Glomerular visceral epithelial cell (primary cell): ENCODE measurements at regions not wholly inside any gene's neighbourhood (a gene's known extent, or its start where the extent isn't known, plus 50 kb on each side); places are given as distances from the start of the nearest gene placed in this dataset.
A peak's percentile ranks its signal among the peaks of the same experiment; 100 is the strongest.
"Not testable (repeated sequence)": the region's sequence is repeated elsewhere in the genome, so short reads cannot be mapped to it uniquely, and the experiment has no call there.

Source experiments
- DNase-seq: peaks from one replicate; pipeline ENCODE4 v3.0.0-alpha.2; 2016; ENCODE audit errors: extremely low spot score

GRCh38 chr4:177947607-177948006 is 505.4 kb upstream of the AGA start:
- DNase-seq, result no peak

GRCh38 chr4:177948853-177949252 is 506.6 kb upstream of the AGA start:
- DNase-seq, result no peak

GRCh38 chr4:177951026-177951425 is 508.8 kb upstream of the AGA start:
- DNase-seq, result no peak

GRCh38 chr4:177952723-177953122 is 510.5 kb upstream of the AGA start:
- DNase-seq, result no peak

GRCh38 chr4:177957596-177958360 is 515.5 kb upstream of the AGA start:
- DNase-seq, result no peak

GRCh38 chr4:177960566-177960965 is 518.3 kb upstream of the AGA start:
- no peak for DNase-seq

- no peak for DNase-seq
Measured at GRCh38 chr4:177961761-177962380, 519.6 kb upstream of the AGA start.

- peak; percentile 26 for DNase-seq
Measured at GRCh38 chr4:177964061-177964460, 521.8 kb upstream of the AGA start.

- DNase-seq, result peak; percentile 75
Measured at GRCh38 chr4:177964693-177965168, 522.5 kb upstream of the AGA start.

- DNase-seq, result no peak
Measured at GRCh38 chr4:177967328-177967727, 525.1 kb upstream of the AGA start.

GRCh38 chr4:177968817-177969442 is 526.7 kb upstream of the AGA start:
- DNase-seq, result no peak

- DNase-seq, result peak; percentile 58
Measured at GRCh38 chr4:177974461-177974860, 532.2 kb upstream of the AGA start.

- DNase-seq, result no peak
Measured at GRCh38 chr4:177975315-177975987, 533.2 kb upstream of the AGA start.

GRCh38 chr4:177986236-177986635 is 544.0 kb upstream of the AGA start:
- DNase-seq, result peak; percentile 15

- no peak for DNase-seq
Measured at GRCh38 chr4:177987896-177988295, 545.7 kb upstream of the AGA start.

- DNase-seq, result no peak
Measured at GRCh38 chr4:177989503-177990201, 547.4 kb upstream of the AGA start.

- no peak for DNase-seq
Measured at GRCh38 chr4:178003098-178003657, 560.9 kb upstream of the AGA start.

- no peak for DNase-seq
Measured at GRCh38 chr4:178010596-178010995, 568.4 kb upstream of the AGA start.

GRCh38 chr4:178015046-178015445 is 572.8 kb upstream of the AGA start:
- DNase-seq, result not testable (repeated sequence)

- DNase-seq, result no peak
Measured at GRCh38 chr4:178026999-178027398, 584.8 kb upstream of the AGA start.

GRCh38 chr4:178027796-178028195 is 585.6 kb upstream of the AGA start:
- no peak for DNase-seq
